WERI-Rb-1 (cell line): ENCODE measurements at regions not wholly inside any gene's neighbourhood (a gene's known extent, or its start where the extent isn't known, plus 50 kb on each side); places are given as distances from the start of the nearest gene placed in this dataset.
"Not testable (repeated sequence)": the region's sequence is repeated elsewhere in the genome, so short reads cannot be mapped to it uniquely, and the experiment has no call there.

Source experiments
- DNase-seq: peaks from one replicate; pipeline ENCODE4 v3.0.0-alpha.2; 2020
- H3K27ac ChIP-seq: fragments of 250-450 bp; sonication (Bioruptor Pico); 2 replicates; pipeline ENCODE4 v1.5.1; 2020; ENCODE audit warnings: mild to moderate bottlenecking, moderate library complexity
- H3K27me3 ChIP-seq: fragments of 250-450 bp; sonication (Bioruptor Pico); 2 replicates; pipeline ENCODE4 v1.5.1; 2021; ENCODE audit warnings: mild to moderate bottlenecking, low read depth, moderate library complexity; ENCODE audit not compliant: insufficient read depth, severe bottlenecking
- H3K36me3 ChIP-seq: fragments of 250-450 bp; sonication (Bioruptor Pico); 2 replicates; pipeline ENCODE4 v1.5.1; 2020; ENCODE audit warnings: mild to moderate bottlenecking, moderate library complexity
- H3K4me3 ChIP-seq: 2 replicates; pipeline ENCODE4 v1.5.1; 2011; ENCODE audit warnings: low read depth, mild to moderate bottlenecking, control low read depth, low read length
- H3K9me3 ChIP-seq: fragments of 250-450 bp; sonication (Bioruptor Pico); 2 replicates; pipeline ENCODE4 v1.5.1; 2021; ENCODE audit warnings: mild to moderate bottlenecking, moderate library complexity; ENCODE audit not compliant: severe bottlenecking
- CTCF ChIP-seq: IDR thresholded peaks from 2 replicates; pipeline ENCODE4 v1.5.1; 2011; ENCODE audit warnings: low read depth, mild to moderate bottlenecking, control low read depth, inconsistent platforms, low read length

DNA sequence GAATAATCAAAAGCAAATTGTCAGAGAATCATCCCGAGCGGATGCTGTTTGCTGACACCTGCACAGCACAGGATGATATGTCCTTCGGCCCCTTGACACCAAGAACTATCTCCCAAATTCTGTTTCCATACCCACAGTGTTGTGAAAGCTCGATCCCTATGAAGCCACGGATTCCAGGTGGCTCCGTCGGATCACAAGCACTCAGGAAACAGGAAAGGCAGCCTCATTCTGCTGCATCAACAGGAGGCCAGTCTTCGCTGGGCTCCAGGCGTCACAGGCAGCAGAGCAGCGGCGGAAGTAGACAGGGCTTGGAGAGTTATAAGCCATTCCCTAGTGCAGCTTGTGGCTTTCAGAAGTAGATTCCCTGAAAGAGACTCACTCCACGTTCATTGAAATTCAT, 342.3 kb downstream of the C6orf118 start:
- H3K27me3 ChIP-seq = no peaks in the 10 kb centered on the region
- no peak overlapping the region for H3K27ac ChIP-seq
- H3K36me3 ChIP-seq = no peaks in the 10 kb centered on the region
- no peak for TF ChIP-seq CTCF
- H3K9me3 ChIP-seq = no peaks in the 10 kb centered on the region
- no peak overlapping the region for H3K4me3 ChIP-seq
- no peak for DNase-seq

DNA sequence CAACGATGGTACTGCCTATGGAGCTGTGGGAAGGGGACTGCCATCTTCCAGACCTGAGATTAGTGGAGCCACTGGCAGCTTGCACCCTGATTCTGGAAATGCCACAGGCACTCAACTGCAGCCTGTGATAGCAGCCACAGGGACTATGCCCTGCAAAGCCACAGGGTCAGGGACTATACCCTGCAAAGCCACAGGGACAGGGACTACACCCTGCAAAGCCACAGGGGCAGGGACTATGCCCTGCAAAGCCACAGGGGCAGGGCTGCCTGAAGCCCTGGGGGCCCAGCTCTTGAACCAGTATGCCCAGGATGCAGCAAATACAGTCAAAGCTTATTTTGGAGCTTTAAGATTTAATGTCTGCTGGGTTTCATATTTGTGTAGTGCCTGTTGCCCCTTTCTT, 346.6 kb downstream of the C6orf118 start:
- H3K27me3 ChIP-seq = no peaks in the 10 kb centered on the region
- no peak overlapping the region for H3K4me3 ChIP-seq
- no peak for TF ChIP-seq CTCF
- no peaks in the 10 kb centered on the region for H3K36me3 ChIP-seq
- H3K9me3 ChIP-seq = no peaks in the 10 kb centered on the region
- no peak overlapping the region for H3K27ac ChIP-seq
- DNase-seq = no peak

- Histone ChIP-seq H3K9me3 (no peaks in the 10 kb centered on the region), H3K27ac (no peak overlapping the region), H3K27me3 (no peaks in the 10 kb centered on the region), H3K36me3 (no peaks in the 10 kb centered on the region), H3K4me3 (no peak overlapping the region)
- no peak for TF ChIP-seq CTCF
- DNase-seq = no peak
These were observed 362.2 kb downstream of the C6orf118 start for GRCh38 chr6:164947164-164947563.

- DNase-seq = no peak
- Histone ChIP-seq H3K9me3 (no peaks in the 10 kb centered on the region), H3K27me3 (no peaks in the 10 kb centered on the region), H3K36me3 (no peaks in the 10 kb centered on the region), H3K4me3 (no peak overlapping the region), H3K27ac (no peak overlapping the region)
- TF ChIP-seq CTCF = no peak
These were observed 367.1 kb downstream of the C6orf118 start for GRCh38 chr6:164942271-164942670.

DNA sequence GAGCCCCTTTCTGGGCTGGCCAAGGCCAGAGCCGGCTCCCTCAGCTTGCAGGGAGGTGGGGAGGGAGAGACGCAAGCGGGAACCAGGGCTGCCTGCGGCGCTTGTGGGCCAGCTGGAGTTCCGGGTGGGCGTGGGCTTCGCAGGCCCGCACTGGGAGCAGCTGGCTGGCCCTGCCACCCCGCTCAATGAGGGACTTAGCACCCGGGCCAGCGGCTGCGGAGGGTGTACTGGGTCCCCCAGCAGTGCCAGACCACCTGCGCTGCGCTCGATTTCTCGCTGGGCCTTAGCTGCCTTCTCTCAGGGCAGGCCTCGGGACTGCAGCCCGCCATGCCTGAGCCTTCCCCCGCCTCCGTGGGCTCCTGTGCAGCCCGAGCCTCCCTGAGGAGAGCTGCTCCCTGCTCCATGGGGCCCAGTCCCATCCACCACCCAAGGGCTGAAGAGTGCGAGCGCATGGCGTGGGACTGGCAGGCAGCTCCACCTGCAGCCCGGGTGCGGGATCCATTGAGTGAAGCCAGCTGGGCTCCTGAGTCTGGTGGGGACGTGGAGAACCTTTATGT, 376.1 kb downstream of the C6orf118 start:
- not testable (repeated sequence) for H3K4me3 ChIP-seq, H3K36me3 ChIP-seq, H3K27me3 ChIP-seq, H3K9me3 ChIP-seq, H3K27ac ChIP-seq, DNase-seq

- H3K36me3 ChIP-seq = no peaks in the 10 kb centered on the region
- no peaks in the 10 kb centered on the region for H3K9me3 ChIP-seq
- TF ChIP-seq CTCF = no peak
- H3K27me3 ChIP-seq = no peaks in the 10 kb centered on the region
- no peak for DNase-seq
- no peak overlapping the region for H3K27ac ChIP-seq
- no peak overlapping the region for H3K4me3 ChIP-seq
These were observed 379.9 kb downstream of the C6orf118 start for GRCh38 chr6:164929408-164929977.
